GM21825 (cell line): ENCODE measurements at regions not wholly inside any gene's neighbourhood (a gene's known extent, or its start where the extent isn't known, plus 50 kb on each side); places are given as distances from the start of the nearest gene placed in this dataset.
"Not testable (repeated sequence)": the region's sequence is repeated elsewhere in the genome, so short reads cannot be mapped to it uniquely, and the experiment has no call there.

Source experiments
- ATAC-seq: cut with Tn5 transposase; IDR thresholded peaks from one replicate; pipeline ENCODE4 v1.9.1; 2021; ENCODE audit warnings: mild to moderate bottlenecking, moderate library complexity; ENCODE audit not compliant: unreplicated experiment

DNA sequence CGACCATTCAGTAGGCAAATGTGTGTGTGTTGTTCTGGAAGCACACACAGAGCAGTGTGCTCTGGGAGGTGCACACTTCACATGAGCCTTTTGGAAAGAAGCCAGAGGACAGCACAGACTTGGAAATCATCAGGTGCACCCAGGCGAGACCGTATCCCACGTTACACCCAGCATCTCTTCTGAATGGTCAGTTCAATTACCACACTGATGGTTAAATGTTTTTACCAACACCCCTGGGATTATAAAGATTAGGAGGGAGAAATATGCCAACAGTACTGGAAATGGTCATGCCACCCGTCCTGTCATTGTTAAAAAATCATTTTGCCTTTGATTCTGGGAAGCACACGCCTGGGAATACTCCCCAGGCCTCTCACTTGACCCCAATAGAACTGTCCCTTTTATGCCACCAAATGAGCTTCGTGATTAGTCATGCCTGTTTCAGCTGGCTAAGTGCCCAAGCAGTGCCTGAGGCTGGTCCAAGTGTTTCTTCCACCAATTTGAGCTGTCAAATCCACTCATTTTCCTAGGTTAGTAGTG, 183.7 kb downstream of the NRP2 start:
- no peak for ATAC-seq

DNA sequence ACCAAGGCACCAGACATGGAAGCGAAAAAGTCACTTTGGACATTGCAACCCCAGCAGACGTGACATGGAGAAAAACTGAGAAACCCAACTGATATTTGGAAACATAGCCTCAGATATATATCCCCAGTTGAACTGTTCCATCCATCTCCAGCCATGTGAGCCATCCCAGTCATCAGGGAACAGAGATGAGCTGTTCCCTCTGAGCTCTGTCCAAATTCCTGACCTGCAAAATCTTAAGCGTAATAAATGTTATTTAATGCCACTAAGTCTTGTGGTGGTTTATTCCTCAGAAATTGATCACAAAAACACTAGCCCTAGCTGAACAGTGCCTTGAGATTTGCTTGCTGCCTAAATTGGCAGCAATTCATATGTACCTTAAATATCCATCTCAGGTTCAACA, 182.8 kb downstream of the NRP2 start:
- no peak for ATAC-seq

DNA sequence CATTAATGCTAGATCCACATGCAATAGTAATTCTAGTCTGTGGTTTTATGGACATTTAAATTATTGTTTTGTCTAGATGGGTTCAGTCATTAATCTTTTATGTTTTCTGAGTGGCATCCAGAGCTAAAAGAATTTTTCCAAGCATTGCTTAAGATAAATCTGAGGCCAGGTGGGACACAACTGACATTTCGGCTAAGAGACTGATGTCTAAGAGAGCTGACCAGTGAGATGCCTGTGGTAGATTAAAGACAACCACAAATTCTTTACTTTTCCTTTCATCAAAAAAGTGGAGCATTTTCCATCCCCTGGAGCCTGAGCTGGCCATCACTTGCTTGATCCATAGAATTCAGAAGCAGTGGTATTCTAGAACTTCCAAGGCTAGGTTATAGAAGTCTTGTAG, 182.2 kb downstream of the NRP2 start:
- ATAC-seq = no peak

DNA sequence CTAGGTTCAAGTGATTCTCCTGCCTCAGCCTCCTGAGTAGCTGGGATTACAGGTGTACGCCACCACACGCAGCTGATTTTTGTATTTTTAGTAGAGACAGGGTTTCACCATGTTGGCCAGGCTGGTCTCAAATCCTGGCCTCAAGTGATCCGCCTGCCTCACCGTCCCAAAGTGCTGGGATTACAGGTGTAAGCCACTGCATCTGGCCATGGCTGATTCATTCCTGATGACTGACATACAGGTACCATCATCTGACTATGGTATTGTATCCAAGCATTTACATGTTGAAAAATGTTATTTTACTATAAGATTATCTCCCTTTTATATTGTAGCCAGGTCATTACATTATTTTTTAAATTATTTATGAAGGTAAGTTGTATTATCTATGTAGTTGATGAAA, 180.5 kb downstream of the NRP2 start:
- ATAC-seq = not testable (repeated sequence)

DNA sequence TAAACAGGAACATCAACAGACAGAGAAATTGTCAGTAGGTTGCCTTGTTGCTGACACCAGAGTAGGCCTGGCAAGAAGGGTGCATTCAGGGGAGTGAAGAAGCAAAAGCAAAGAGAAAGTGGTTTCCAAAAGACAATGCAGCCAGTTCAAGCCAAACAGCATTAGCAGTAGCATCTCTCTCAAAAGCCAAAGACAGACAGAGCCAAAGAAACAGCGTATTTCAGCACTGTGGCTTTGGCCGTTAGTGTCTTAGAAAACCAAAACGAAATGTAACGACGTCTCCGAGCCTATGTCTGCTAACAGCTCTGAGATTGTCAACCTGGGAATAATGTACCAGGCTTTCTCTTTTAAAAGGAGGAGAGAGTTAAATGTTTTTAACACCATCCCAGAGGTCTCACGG, 178.6 kb downstream of the NRP2 start:
- no peak for ATAC-seq

DNA sequence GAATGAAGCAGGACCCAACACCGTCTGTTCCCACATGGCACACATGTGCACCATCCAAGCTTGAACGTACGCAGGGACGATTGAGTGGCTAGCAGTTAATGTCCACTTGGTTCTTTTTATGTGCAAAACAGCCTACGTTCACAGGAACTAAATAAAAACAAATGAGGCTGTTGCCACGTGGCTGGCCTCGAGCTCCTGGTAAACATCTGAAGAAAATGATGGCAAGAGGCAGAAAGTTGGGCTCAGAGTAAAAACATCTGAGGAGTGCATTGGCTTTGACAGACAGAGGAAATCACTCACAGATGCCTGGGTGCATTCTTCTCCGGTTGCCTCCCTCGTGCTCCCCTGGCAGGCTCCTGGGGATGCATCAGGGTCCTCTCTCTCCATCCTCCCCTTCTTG, 177.9 kb downstream of the NRP2 start:
- ATAC-seq = no peak

DNA sequence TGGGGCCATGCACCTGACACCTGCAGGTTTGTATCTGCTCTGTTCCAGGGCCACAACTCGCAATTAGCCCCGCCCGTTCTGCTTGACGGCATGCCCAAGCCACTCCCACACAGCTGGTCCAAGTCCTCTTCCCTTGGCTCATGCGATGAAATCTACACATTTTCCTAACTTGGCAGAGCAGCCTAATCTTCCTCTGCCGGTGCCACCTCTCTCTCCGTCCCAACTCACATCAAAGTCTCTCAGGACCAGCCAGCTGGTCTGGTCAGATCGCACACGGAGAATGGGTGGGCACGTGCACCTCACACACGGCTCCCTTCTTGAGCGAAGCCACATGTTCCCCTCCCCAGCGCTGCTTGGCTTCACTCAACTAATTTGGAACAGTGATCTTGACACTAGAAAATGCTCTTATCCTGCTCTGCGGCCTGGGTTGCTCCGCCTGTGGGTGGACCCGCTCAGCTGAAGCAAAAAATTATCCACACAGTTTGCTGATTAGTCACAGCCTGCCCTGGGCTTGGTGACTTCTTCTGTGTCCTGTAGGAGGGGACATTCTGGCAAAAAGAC, 176.7 kb downstream of the NRP2 start:
- ATAC-seq = no peak

DNA sequence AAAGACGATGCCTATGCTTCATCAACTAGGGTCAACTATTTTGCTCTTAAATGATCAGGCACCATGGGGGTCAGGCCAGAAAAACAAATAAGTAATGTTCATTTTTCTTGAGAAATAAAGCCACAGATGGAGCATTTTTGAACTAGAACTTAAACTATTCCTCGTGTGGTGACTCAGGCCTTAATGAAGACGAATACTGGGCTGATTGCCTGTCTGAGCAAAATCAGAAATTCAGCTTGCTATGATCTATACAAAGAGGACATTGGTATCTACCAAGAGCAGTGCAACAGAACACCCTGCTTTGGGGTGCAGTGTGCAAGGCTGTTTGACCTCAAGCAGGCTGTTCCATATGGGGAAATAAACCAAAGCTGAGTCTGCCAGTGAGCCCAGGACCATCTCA, 176.0 kb downstream of the NRP2 start:
- no peak for ATAC-seq

DNA sequence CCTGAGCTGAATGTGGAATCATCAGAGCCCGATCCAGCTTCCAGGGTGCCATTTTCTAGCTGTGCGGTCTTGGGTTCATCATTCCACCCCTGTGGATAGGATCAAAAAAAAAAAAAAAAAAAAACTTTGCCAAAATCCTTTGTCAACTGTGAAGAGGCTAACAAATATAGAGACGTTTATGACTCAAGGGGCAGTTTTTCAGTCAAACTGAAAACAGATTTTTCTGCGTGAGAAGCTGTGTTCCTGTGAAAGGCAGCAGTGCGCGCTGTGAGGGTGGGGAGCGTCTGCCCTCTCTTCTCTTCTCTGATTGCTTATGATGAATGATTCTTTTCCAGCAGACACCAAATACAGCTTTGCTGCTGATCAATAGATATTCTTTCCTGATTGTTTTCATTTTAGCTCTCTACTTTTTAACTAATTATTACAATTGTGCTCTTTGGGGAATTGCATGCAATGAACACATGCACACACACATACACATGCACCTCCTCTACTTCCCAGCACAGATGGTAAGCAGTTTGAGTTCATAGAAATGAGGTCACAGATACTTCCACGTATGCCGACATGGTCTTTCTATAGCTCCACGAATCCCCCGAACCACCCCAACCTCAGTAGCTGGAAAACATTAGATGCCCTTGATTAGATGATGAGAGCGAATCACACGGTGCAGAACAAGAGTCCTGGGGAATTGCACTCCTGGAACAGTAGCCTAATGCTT, 175.4 kb downstream of the NRP2 start:
- ATAC-seq = no peak

DNA sequence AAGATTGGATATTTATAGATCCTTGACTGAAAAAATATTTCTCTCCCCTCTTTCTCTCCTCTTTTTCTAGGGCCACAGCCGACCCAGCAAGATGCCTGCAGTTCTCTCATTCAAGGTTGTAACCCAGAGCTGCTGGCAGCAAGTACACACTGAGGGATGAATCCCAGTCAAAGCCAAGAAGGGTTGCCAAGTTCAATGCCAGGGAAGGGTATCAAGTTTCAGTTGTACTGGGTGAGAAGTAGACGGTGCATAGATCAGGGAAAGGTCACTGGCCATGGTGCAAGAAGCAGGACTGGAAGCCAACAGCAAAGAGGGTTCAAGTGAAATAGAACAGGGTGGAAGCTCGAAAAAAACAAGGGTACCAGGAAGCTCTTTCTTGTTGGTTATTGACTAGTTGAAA, 170.2 kb downstream of the NRP2 start:
- no peak for ATAC-seq

DNA sequence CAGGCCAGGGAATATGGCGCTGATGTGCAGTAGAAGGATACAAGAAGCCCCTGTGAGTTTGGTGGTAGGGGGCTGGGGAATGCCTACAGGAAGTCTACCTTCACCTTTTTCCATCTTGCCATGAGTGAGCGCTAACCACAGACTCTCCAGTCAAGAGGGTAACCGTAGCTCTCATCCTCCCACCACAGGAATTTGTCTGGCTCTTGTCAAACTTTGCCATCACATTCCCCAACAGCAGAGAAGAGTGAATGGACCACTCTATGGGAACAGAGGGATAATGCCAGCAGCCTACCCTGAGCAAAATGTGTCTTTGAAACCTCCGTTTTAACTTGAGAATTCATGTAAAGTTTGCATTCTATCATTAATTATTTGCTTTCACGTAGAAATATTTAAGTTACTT, 168.3 kb downstream of the NRP2 start:
- no peak for ATAC-seq

DNA sequence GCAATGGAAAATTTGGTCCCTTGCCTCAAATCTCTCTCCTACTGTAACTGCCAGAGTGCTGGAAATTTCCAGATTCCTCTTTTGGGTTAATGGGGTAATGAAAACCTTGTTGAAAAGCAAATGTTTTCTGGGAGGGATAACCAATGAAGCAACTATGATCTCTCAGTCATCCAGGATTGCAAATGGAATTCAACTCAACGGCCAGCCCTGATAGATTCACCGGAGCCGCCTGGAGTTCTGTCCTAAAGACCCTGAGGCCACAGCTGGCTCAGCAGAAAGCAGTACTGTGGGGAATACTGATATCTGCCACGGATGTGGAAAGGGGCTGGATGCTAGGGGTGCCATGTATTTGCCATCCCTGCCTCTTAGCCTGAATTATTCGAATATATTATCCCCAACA, 167.8 kb downstream of the NRP2 start:
- no peak for ATAC-seq

DNA sequence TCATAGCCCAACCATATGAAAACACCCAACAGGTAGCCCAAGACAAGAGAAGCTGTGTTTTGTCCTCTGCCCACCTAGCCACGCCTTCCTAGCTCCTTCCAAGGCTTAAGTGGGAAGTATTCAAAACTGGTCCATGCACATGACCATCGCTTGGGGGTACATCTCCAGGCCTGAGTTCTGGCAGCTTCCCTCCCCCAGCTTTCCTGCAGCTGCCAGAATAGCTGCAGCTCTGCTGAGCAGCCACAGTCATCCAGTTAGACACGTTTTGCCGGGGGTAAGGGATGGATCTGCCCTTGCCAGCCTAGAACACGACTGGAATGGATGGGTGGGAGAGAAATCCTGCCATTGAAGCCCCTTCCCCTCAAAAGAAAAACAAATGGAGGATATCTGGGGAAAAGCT, 166.8 kb downstream of the NRP2 start:
- ATAC-seq = no peak

DNA sequence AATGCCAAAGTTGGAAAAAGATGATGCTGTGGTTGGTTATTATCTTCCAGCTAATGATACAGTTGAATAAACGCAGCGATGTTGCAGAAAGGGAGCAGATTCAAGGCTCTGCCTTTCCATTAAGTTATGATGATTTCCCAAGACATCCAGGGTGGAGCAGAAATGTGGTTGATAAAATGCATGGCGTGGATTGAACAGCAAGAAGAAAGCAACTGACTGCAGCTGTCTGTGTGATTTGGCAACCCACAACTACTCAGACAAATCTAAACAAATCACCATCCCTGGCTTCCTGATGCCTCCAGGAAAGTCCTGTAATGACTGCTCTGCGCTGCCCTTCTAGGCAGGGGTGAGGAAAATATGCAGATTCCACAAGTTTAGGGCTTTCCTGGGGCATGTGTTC, 166.3 kb downstream of the NRP2 start:
- ATAC-seq = no peak
